HG03135 (cell line): ENCODE measurements at regions not wholly inside any gene's neighbourhood (a gene's known extent, or its start where the extent isn't known, plus 50 kb on each side); places are given as distances from the start of the nearest gene placed in this dataset.

Experiments used
- ATAC-seq: cut with Tn5 transposase; IDR thresholded peaks from one replicate; pipeline ENCODE4 v1.9.1; 2021; ENCODE audit warnings: mild to moderate bottlenecking, moderate library complexity; ENCODE audit not compliant: unreplicated experiment

- ATAC-seq: no peak
Measured at GRCh38 chr16:13291591-13292333, 390.4 kb downstream of the SHISA9 start.

GRCh38 chr16:13296206-13296605, 394.8 kb downstream of the SHISA9 start:
- no peak for ATAC-seq

- ATAC-seq: no peak
Measured at GRCh38 chr16:13298666-13299065, 397.3 kb downstream of the SHISA9 start.

GRCh38 chr16:13300066-13300840, 398.9 kb downstream of the SHISA9 start:
- no peak for ATAC-seq

GRCh38 chr16:13305019-13305755, 403.8 kb downstream of the SHISA9 start:
- ATAC-seq: no peak

- ATAC-seq: no peak
Measured at GRCh38 chr16:13306161-13306995, 405.0 kb downstream of the SHISA9 start.

GRCh38 chr16:13307255-13307654, 405.9 kb downstream of the SHISA9 start:
- ATAC-seq: no peak

GRCh38 chr16:13307851-13308250, 406.5 kb downstream of the SHISA9 start:
- no peak for ATAC-seq

- no peak for ATAC-seq
Measured at GRCh38 chr16:13312063-13312462, 410.7 kb downstream of the SHISA9 start.

GRCh38 chr16:13313351-13313750, 412.0 kb downstream of the SHISA9 start:
- ATAC-seq: no peak

GRCh38 chr16:13314633-13315032, 413.2 kb downstream of the SHISA9 start:
- ATAC-seq: no peak

- no peak for ATAC-seq
Measured at GRCh38 chr16:13315642-13316427, 414.4 kb downstream of the SHISA9 start.

GRCh38 chr16:13322336-13322735, 420.9 kb downstream of the SHISA9 start:
- ATAC-seq: no peak

GRCh38 chr16:13324851-13325250, 423.5 kb downstream of the SHISA9 start:
- no peak for ATAC-seq

- ATAC-seq: no peak
Measured at GRCh38 chr16:13325396-13325795, 424.0 kb downstream of the SHISA9 start.

- no peak for ATAC-seq
Measured at GRCh38 chr16:13331918-13332317, 430.5 kb downstream of the SHISA9 start.

- ATAC-seq: no peak
Measured at GRCh38 chr16:13332713-13333255, 431.4 kb downstream of the SHISA9 start.

GRCh38 chr16:13333336-13333735, 431.9 kb downstream of the SHISA9 start:
- ATAC-seq: no peak

GRCh38 chr16:13335879-13336278, 434.5 kb downstream of the SHISA9 start:
- no peak for ATAC-seq

GRCh38 chr16:13336335-13336734, 434.9 kb downstream of the SHISA9 start:
- ATAC-seq: no peak
